Colonic mucosa (tissue), 4 donors: ENCODE measurements at regions not wholly inside any gene's neighbourhood (a gene's known extent, or its start where the extent isn't known, plus 50 kb on each side); places are given as distances from the start of the nearest gene placed in this dataset.

Source experiments
- DNase-seq: peaks from one replicate; pipeline ENCODE4 v3.0.0-alpha.2; 2020
- H3K27ac ChIP-seq: fragments of 200-600 bp; one replicate; pipeline ENCODE4 v1.8.0; 2021
- H3K27me3 ChIP-seq: fragments of 200-600 bp; one replicate; pipeline ENCODE4 v1.8.0; 2021
- H3K36me3 ChIP-seq: fragments of 200-600 bp; one replicate; pipeline ENCODE4 v1.8.0; 2021
- H3K4me1 ChIP-seq: fragments of 200-600 bp; one replicate; pipeline ENCODE4 v1.8.0; 2021; ENCODE audit warnings: mild to moderate bottlenecking
- H3K4me3 ChIP-seq: fragments of 200-600 bp; one replicate; pipeline ENCODE4 v1.8.0; 2021
- H3K9ac ChIP-seq, 2 donors: one replicate each; pipeline ENCODE4 v1.7.0; 2013; ENCODE audit warnings: control low read depth in 2 of 2, low read depth in 2 of 2, low read length in 2 of 2
- H3K9me3 ChIP-seq: fragments of 200-600 bp; one replicate; pipeline ENCODE4 v1.8.0; 2021
- CTCF ChIP-seq: fragments of 200-600 bp; IDR thresholded peaks from one replicate; pipeline ENCODE4 v1.8.0; 2022; ENCODE audit warnings: antibody characterized with exemption, mild to moderate bottlenecking
- intact Hi-C: fragments of 100-400 bp; cut with DNase I; formaldehyde crosslinking; loops from one replicate; pipeline ENCODE4 v1.14.1; 2022
- donor health status: healthy.
- donor health status: DM: no; HTN: no; CAD: no.
- donor health status: DM: no; HTN: no; CAD: no.

GRCh38 chr7:84651876-84652275 is 457.3 kb upstream of the SEMA3A start:
- Histone ChIP-seq H3K27me3 (no peaks in the 10 kb centered on the region), H3K9me3 (no peaks in the 10 kb centered on the region), H3K9ac (no peak overlapping the region), H3K27ac (no peak overlapping the region), H3K4me3 (no peak overlapping the region), H3K36me3 (no peaks in the 10 kb centered on the region), H3K4me1 (no peaks in the 10 kb centered on the region)
- TF ChIP-seq CTCF = no peak
- DNase-seq = no peak
- intact Hi-C loops = no loop called here

- Histone ChIP-seq H3K9me3 (no peaks in the 10 kb centered on the region), H3K27ac (no peak overlapping the region), H3K36me3 (no peaks in the 10 kb centered on the region), H3K27me3 (no peaks in the 10 kb centered on the region), H3K4me1 (no peaks in the 10 kb centered on the region), H3K9ac (no peak overlapping the region), H3K4me3 (no peak overlapping the region)
- no peak for TF ChIP-seq CTCF
- DNase-seq = no peak
- intact Hi-C loops = no loop called here
Observed at GRCh38 chr7:84647797-84648757, 453.5 kb upstream of the SEMA3A start.

- Histone ChIP-seq H3K27me3 (no peaks in the 10 kb centered on the region), H3K27ac (no peak overlapping the region), H3K9me3 (no peaks in the 10 kb centered on the region), H3K4me1 (no peaks in the 10 kb centered on the region), H3K36me3 (no peaks in the 10 kb centered on the region), H3K9ac (no peak overlapping the region), H3K4me3 (no peak overlapping the region)
- intact Hi-C loops = no loop called here
- no peak for DNase-seq
- no peak for TF ChIP-seq CTCF
Observed at GRCh38 chr7:84642611-84643010, 448.0 kb upstream of the SEMA3A start.

GRCh38 chr7:84640637-84641036 is 446.0 kb upstream of the SEMA3A start:
- H3K9me3 ChIP-seq = no peaks in the 10 kb centered on the region
- no peaks in the 10 kb centered on the region for H3K27me3 ChIP-seq
- intact Hi-C loops = no loop called here
- H3K4me1 ChIP-seq = no peaks in the 10 kb centered on the region
- H3K9ac ChIP-seq = no peak overlapping the region
- no peak overlapping the region for H3K27ac ChIP-seq
- no peak overlapping the region for H3K4me3 ChIP-seq
- DNase-seq = no peak
- no peak for TF ChIP-seq CTCF
- no peaks in the 10 kb centered on the region for H3K36me3 ChIP-seq

GRCh38 chr7:84638339-84638697 is 443.7 kb upstream of the SEMA3A start:
- Histone ChIP-seq H3K27me3 (no peaks in the 10 kb centered on the region), H3K9me3 (no peaks in the 10 kb centered on the region), H3K4me3 (no peak overlapping the region), H3K27ac (no peak overlapping the region), H3K36me3 (no peaks in the 10 kb centered on the region), H3K4me1 (no peaks in the 10 kb centered on the region), H3K9ac (no peak overlapping the region)
- intact Hi-C loops = no loop called here
- no peak for TF ChIP-seq CTCF
- no peak for DNase-seq
